NCI-H345 treated with DMSO at 0.1 percent for 48 hours (cell line): ENCODE measurements at regions not wholly inside any gene's neighbourhood (a gene's known extent, or its start where the extent isn't known, plus 50 kb on each side); places are given as distances from the start of the nearest gene placed in this dataset.

ENCODE experiments used
- DNase-seq: peaks from one replicate; lab custom pipeline; 2025; ENCODE audit not compliant: unreplicated experiment; lab: John Stamatoyannopoulos, UW

- DNase-seq: no peak
Measured at GRCh38 chr4:180525523-180526077, 1717.6 kb upstream of the TENM3 start.

- no peak for DNase-seq
Measured at GRCh38 chr4:180528003-180528402, 1715.2 kb upstream of the TENM3 start.

GRCh38 chr4:180530787-180531186, 1712.4 kb upstream of the TENM3 start:
- no peak for DNase-seq

- DNase-seq: no peak
Measured at GRCh38 chr4:180532691-180533090, 1710.5 kb upstream of the TENM3 start.

GRCh38 chr4:180538384-180539057, 1704.7 kb upstream of the TENM3 start:
- no peak for DNase-seq

GRCh38 chr4:180539284-180539683, 1703.9 kb upstream of the TENM3 start:
- no peak for DNase-seq

GRCh38 chr4:180541678-180542077, 1701.5 kb upstream of the TENM3 start:
- no peak for DNase-seq

GRCh38 chr4:180542445-180543100, 1700.6 kb upstream of the TENM3 start:
- DNase-seq: no peak

GRCh38 chr4:180550106-180550505, 1693.1 kb upstream of the TENM3 start:
- no peak for DNase-seq

GRCh38 chr4:180557348-180557747, 1685.9 kb upstream of the TENM3 start:
- no peak for DNase-seq

GRCh38 chr4:180557950-180558349, 1685.3 kb upstream of the TENM3 start:
- no peak for DNase-seq

- DNase-seq: no peak
Measured at GRCh38 chr4:180558427-180558826, 1684.8 kb upstream of the TENM3 start.

GRCh38 chr4:180560896-180561295, 1682.3 kb upstream of the TENM3 start:
- no peak for DNase-seq

- no peak for DNase-seq
Measured at GRCh38 chr4:180564026-180564425, 1679.2 kb upstream of the TENM3 start.

GRCh38 chr4:180564448-180564847, 1678.8 kb upstream of the TENM3 start:
- DNase-seq: no peak

- no peak for DNase-seq
Measured at GRCh38 chr4:180565856-180566431, 1677.3 kb upstream of the TENM3 start.

- no peak for DNase-seq
Measured at GRCh38 chr4:180566492-180566891, 1676.7 kb upstream of the TENM3 start.

- DNase-seq: no peak
Measured at GRCh38 chr4:180567080-180567479, 1676.1 kb upstream of the TENM3 start.

GRCh38 chr4:180571516-180572055, 1671.6 kb upstream of the TENM3 start:
- DNase-seq: no peak

- DNase-seq: no peak
Measured at GRCh38 chr4:180578175-180578574, 1665.0 kb upstream of the TENM3 start.

- DNase-seq: no peak
Measured at GRCh38 chr4:180581061-180581460, 1662.1 kb upstream of the TENM3 start.

GRCh38 chr4:180587379-180587778, 1655.8 kb upstream of the TENM3 start:
- DNase-seq: no peak
